A673 (cell line): ENCODE measurements at regions not wholly inside any gene's neighbourhood (a gene's known extent, or its start where the extent isn't known, plus 50 kb on each side); places are given as distances from the start of the nearest gene placed in this dataset.

Experiments used
- CTCF ChIP-seq: fragments of 300-800, 200-600 bp; sonication (generic); conservative IDR thresholded peaks from 2 replicates; pipeline ENCODE4 v1.5.1; 2017; ENCODE audit warnings: low read depth, mild to moderate bottlenecking, antibody characterized with exemption, low read length, moderate library complexity, mixed read lengths
- EZH2 ChIP-seq: fragments of 200-600 bp; sonication (generic); IDR thresholded peaks from 2 replicates; pipeline ENCODE4 v1.6.1; 2017; ENCODE audit warnings: borderline replicate concordance, low read depth, mild to moderate bottlenecking, mixed read lengths, antibody characterized with exemption, low read length; ENCODE audit not compliant: poor library complexity, severe bottlenecking

- TF ChIP-seq CTCF (no peak), EZH2 (no peak)
Measured at GRCh38 chr1:102105931-102106550, 109.3 kb upstream of the OLFM3 start.
